ENCODE measurements at regions not wholly inside any gene's neighbourhood (a gene's known extent, or its start where the extent isn't known, plus 50 kb on each side); places are given as distances from the start of the nearest gene placed in this dataset.

- no peak for TF ChIP-seq CTCF (conservative IDR thresholded peaks at IDR 0.05)
- no peak for TF ChIP-seq ZFX (IDR thresholded peaks at IDR 0.05)
These were observed 151.1 kb upstream of the MAMLD1 start for GRCh38 chrX:150211988-150212387.

All from C4-2B (cell line).